Left lung (tissue), 4 donors: ENCODE measurements at regions not wholly inside any gene's neighbourhood (a gene's known extent, or its start where the extent isn't known, plus 50 kb on each side); places are given as distances from the start of the nearest gene placed in this dataset.
A peak's percentile ranks its signal among the peaks of the same experiment; 100 is the strongest.

ENCODE experiments used
- ATAC-seq: fragments of 200-7000 bp; cut with Tn5 transposase; one replicate; pipeline ENCODE4 v1.9.1; 2020; ENCODE audit warnings: moderate library complexity
- DNase-seq, 4 donors: peaks; one replicate each; pipeline ENCODE4 v3.0.0-alpha.2; 2013 to 2020
- H3K27ac ChIP-seq, 2 donors: fragments of 200-600 bp; sonication (generic) in 1 of 2; one replicate each; pipeline versions ENCODE4 v1.5.0 to v1.8.0; 2020 to 2021
- H3K27me3 ChIP-seq, 2 donors: fragments of 200-600 bp; sonication (generic) in 1 of 2; one replicate each; pipeline versions ENCODE4 v1.5.0 to v1.8.0; 2020 to 2021
- H3K36me3 ChIP-seq, 2 donors: fragments of 200-600 bp; sonication (generic) in 1 of 2; one replicate each; pipeline versions ENCODE4 v1.5.0 to v1.8.0; 2020 to 2021
- H3K4me1 ChIP-seq, 2 donors: fragments of 200-600 bp; one replicate each; pipeline ENCODE4 v1.8.0; 2021
- H3K4me3 ChIP-seq, 2 donors: fragments of 200-600 bp; sonication (generic) in 1 of 2; one replicate each; pipeline versions ENCODE4 v1.5.0 to v1.8.0; 2020 to 2021; ENCODE audit warnings: mild to moderate bottlenecking in 1 of 2
- H3K9me3 ChIP-seq, 2 donors: fragments of 200-600 bp; sonication (generic) in 1 of 2; one replicate each; pipeline versions ENCODE4 v1.5.0 to v1.8.0; 2020 to 2021
- CTCF ChIP-seq, 2 donors: fragments of 200-600 bp; sonication (generic) in 1 of 2; IDR thresholded peaks; one replicate each; pipeline versions ENCODE4 v1.5.0 to v1.8.0; 2021; ENCODE audit warnings: antibody characterized with exemption in 2 of 2
- intact Hi-C, 2 donors: fragments of 100-400 bp; cut with DNase I; formaldehyde crosslinking; loops; one replicate each; pipeline versions ENCODE4 v1.11.2 to v1.14.2; 2022
- donor health status: DM: no; HTN: yes; CAD: no.
- donor health status: DM: no; HTN: no; CAD: no.

GRCh38 chr4:121220698-121221097 is 56.6 kb upstream of the TNIP3 start:
- DNase-seq (no peak), ATAC-seq (no peak)
- Histone ChIP-seq H3K4me3 (no peak overlapping the region), H3K36me3 (no peaks in the 10 kb centered on the region), H3K27ac (no peak overlapping the region), H3K4me1 (peaks cover 0 to 3% of the 10 kb centered on the region in 2 donors), H3K9me3 (no peaks in the 10 kb centered on the region), H3K27me3 (no peaks in the 10 kb centered on the region)
- intact Hi-C loops = no loop called here
- TF ChIP-seq CTCF (IDR thresholded peaks at IDR 0.05) = no peak

- H3K27me3 ChIP-seq = no peaks in the 10 kb centered on the region
- intact Hi-C loops = no loop called here
- no peak overlapping the region for H3K27ac ChIP-seq
- H3K9me3 ChIP-seq = no peaks in the 10 kb centered on the region
- no peaks in the 10 kb centered on the region for H3K36me3 ChIP-seq
- TF ChIP-seq CTCF (IDR thresholded peaks at IDR 0.05) = no peak
- peaks cover 0 to 3% of the 10 kb centered on the region in 2 donors for H3K4me1 ChIP-seq
- ATAC-seq (no peak), DNase-seq (peak in 2 of 4 donors; percentile 70 to 78)
- no peak overlapping the region for H3K4me3 ChIP-seq
Observed at GRCh38 chr4:121219227-121219626, 55.1 kb upstream of the TNIP3 start.

- no peak overlapping the region for H3K4me3 ChIP-seq
- peak; percentile 62 for ATAC-seq
- peak in 2 of 4 donors; percentile 79 to 87 for DNase-seq
- intact Hi-C loops = no loop called here
- H3K27me3 ChIP-seq = no peaks in the 10 kb centered on the region
- no peaks in the 10 kb centered on the region for H3K36me3 ChIP-seq
- no peaks in the 10 kb centered on the region for H3K9me3 ChIP-seq
- H3K4me1 ChIP-seq = peaks cover 0 to 3% of the 10 kb centered on the region in 2 donors
- no peak overlapping the region for H3K27ac ChIP-seq
- no peak for TF ChIP-seq CTCF (IDR thresholded peaks at IDR 0.05)
Observed at GRCh38 chr4:121217351-121217750, 53.2 kb upstream of the TNIP3 start.

GRCh38 chr4:121216461-121216860 is 52.3 kb upstream of the TNIP3 start:
- DNase-seq (no peak), ATAC-seq (no peak)
- H3K9me3 ChIP-seq = no peaks in the 10 kb centered on the region
- H3K27ac ChIP-seq = no peak overlapping the region
- H3K36me3 ChIP-seq = no peaks in the 10 kb centered on the region
- H3K4me3 ChIP-seq = no peak overlapping the region
- H3K4me1 ChIP-seq = peaks cover 0 to 3% of the 10 kb centered on the region in 2 donors
- H3K27me3 ChIP-seq = no peaks in the 10 kb centered on the region
- intact Hi-C loops = no loop called here
- no peak for TF ChIP-seq CTCF (IDR thresholded peaks at IDR 0.05)

GRCh38 chr4:121213940-121214339 is 49.8 kb upstream of the TNIP3 start:
- H3K4me3 ChIP-seq = no peak overlapping the region
- no peaks in the 10 kb centered on the region for H3K9me3 ChIP-seq
- no peaks in the 10 kb centered on the region for H3K36me3 ChIP-seq
- ATAC-seq (no peak), DNase-seq (no peak)
- peaks cover 0 to 3% of the 10 kb centered on the region in 2 donors for H3K4me1 ChIP-seq
- intact Hi-C loops = no loop called here
- H3K27ac ChIP-seq = no peak overlapping the region
- H3K27me3 ChIP-seq = no peaks in the 10 kb centered on the region
- no peak for TF ChIP-seq CTCF (IDR thresholded peaks at IDR 0.05)
